ENCODE measurements at regions not wholly inside any gene's neighbourhood (a gene's known extent, or its start where the extent isn't known, plus 50 kb on each side); places are given as distances from the start of the nearest gene placed in this dataset.

- no peak for TF ChIP-seq ZIK1 (CRISPR knock-in tag; IDR thresholded peaks at IDR 0.05; ENCODE audit: borderline replicate concordance, low read depth)
- TF ChIP-seq CHD2 (IDR thresholded peaks at IDR 0.05; ENCODE audit: low read depth, low read length), result no peak
- TF ChIP-seq TFE3 (CRISPR knock-in tag; IDR thresholded peaks at IDR 0.05), result no peak
- no peak for TF ChIP-seq ZBTB2 (CRISPR knock-in tag; IDR thresholded peaks at IDR 0.05; ENCODE audit: low read depth)
- TF ChIP-seq ZNF432 (CRISPR knock-in tag; IDR thresholded peaks at IDR 0.05; ENCODE audit: borderline replicate concordance), result no peak
- TF ChIP-seq CTCF (CRISPR knock-in tag; IDR thresholded peaks at IDR 0.05), result no peak
- TF ChIP-seq SMARCE1 (IDR thresholded peaks at IDR 0.05; ENCODE audit: borderline replicate concordance), result no peak
Observed at GRCh38 chr10:131838966-131839742, 61.7 kb upstream of the PPP2R2D start.
